Ureter (tissue), 1 donor: ENCODE measurements at regions not wholly inside any gene's neighbourhood (a gene's known extent, or its start where the extent isn't known, plus 50 kb on each side); places are given as distances from the start of the nearest gene placed in this dataset.

Experiments
- DNase-seq: peaks from one replicate; pipeline ENCODE4 v3.0.0-alpha.2; 2020; ENCODE audit warnings: low spot score
- donor health status: DM: yes; HTN: yes; CAD: no.

DNA sequence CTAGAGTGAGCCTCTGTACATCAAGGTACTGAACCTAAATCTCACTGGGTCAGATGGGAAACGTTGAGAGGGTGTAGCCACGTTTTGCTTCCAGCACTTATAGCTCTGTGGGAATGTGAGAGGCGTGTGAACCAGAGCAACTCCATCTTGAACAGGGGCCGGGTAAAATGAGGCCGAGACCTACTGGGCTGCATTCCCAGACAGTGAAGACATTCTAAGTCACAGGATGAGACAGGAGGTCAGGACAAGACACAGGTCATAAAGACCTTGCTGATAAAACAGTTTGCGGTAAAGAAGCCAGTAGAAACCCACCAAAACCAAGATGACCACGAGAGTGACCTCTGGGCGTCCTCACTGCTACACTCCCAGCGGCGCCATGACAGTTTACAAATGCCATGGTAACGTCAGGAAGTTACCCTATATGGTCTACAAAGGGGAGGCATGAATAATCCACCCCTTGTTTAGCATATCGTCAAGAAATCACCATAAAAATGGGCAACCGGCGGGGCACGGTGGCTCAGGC lies 63.4 kb upstream of the NCOR2 start:
- no peak for DNase-seq

DNA sequence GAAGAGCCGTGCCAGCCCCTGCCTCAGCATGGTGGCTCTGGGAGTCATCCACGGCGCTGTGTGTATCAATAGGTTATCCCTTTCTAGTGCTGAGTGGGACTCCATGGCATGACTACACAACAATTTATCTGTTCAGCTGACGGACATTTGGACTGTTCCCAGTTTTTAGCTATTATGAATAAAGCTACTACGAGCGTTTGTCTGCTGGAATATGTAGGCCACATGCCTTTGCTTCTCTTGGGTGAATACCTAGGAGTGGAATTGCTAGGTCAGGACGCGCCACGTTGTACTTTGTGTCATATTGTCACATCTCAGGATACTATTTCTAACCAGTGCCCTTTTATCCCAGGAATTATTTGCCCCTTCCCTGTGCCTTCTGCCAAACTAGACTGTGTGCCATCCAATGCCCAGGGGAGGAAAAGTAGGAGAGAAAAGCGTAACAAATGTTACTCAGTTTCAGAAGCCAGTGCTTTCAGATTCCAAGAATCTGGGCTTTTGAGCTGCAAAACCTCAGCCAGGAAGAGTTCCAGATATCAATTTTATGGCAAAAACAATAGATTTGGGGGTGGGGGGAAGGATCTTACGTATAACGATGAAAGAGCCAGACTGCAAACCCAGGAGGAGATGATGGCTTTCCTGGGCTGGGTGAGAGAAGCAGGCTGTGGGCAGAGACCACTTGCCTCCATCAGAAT lies 62.5 kb upstream of the NCOR2 start:
- no peak for DNase-seq

DNA sequence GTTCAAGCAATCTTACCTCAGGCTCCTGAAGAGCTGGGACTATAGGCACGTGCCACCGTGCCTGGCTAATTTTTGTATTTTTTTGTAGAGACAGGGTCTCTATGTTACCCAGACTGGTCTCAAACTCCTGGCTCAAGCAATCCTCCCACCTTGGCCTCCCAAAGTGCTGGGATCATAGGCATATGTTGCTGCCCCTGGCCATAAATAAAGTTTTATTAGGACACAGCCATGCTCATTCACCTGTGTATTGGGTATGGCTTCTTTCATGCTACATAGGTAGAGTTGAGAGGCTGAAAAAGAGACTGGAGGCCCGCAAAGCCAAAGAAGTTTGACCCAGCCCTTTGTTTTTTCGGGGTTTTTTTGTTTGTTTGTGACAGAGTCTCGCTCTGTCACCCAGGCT lies 61.7 kb upstream of the NCOR2 start:
- DNase-seq: no peak

DNA sequence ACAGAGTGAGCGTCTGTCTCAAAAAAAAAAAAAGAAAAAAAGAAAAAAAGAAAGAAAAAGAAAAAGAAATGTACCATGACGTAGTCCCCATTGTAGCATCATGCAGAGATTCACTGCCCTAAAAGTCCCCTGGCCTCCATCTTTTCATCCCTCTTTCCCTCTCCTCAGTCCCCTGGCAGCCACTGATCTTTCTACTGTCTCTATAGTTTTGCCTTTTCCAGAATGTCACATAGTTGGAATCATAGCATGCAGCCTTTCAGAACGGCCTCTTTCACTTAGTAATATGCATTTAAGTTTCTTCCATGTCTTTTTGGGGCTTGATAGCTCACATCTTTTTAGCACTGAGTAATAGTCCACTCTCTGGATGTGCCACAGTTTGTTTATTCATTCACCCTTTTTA lies 60.5 kb upstream of the NCOR2 start:
- no peak for DNase-seq

DNA sequence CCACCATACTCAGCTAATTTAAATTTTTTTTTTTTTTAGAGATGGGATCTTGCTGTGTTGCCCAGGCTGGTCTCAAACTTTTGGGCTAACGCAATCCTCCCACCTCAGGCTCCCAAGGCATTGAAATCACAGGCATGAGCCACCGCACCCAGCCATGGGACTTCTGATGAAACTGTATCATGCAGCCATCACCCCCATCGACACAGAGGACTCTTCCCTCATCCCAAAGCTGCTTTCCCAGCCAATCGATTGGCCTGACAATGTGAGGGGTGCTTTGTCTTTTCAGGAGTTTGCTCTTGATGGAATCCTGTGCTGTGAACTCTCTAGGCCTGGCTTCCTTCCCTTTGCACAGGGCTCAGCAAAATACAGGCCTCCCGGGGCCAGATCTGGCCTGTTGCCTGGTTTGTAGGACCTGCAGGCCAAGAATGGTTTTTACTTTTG lies 59.6 kb upstream of the NCOR2 start:
- DNase-seq: peak; percentile 67

DNA sequence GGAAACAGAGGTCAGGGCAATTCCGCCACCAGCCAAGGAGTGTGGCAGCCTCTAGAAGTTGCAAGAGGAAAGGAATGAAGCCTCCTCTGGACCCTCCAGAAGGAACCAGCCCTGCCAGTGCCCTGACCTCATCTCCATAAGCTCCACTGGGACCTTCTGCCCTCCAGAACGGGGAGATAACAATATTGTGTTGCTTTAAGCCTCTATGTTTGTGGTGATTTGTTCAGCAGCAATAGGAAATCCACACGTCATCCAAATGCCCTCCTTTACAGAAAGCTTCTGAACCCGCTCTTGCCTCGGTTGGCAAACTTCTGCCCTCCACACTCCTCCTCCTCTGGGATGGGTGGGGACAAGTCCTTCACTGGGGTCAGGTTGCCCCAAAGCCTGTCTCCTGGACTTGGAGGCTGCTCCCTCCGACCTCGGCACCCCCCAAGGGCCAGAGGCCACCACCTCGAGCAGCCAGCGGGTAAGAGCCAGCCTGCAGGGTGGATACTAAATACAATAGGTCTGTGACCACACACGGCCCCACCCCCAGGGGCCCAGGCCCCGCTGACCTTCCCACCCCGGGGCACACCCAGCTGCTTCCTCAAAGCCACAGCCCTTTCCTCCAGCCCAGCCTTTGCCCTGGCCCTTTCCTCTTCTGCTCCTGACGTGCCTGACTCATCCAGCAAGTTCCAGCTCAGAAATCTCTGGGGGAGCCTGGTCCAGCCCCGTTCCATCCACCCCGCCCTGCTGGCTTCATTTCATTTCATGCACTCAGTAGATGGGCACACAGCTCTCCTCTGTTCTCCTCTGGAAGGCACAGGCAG lies 58.7 kb upstream of the NCOR2 start:
- DNase-seq: peak; percentile 86

DNA sequence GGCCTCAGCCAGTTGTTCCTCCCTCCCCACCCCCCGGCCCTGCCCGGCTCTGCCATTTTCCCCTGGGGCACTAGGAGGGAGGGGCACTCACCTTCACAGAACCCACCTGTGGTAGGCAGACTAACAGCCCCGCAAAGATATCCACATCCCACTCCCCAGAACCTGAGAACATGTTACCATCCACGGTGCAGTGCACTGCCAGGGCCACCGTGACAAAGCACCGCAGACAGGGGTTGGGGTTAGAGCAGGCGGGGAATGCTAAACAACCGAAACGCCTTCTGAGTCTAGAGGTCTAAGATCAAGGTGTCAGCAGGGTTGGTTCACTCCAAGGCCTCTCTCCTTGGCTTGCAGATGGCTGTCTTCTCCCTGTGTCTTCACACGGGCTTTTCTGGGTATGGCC lies 57.4 kb upstream of the NCOR2 start:
- DNase-seq: no peak

DNA sequence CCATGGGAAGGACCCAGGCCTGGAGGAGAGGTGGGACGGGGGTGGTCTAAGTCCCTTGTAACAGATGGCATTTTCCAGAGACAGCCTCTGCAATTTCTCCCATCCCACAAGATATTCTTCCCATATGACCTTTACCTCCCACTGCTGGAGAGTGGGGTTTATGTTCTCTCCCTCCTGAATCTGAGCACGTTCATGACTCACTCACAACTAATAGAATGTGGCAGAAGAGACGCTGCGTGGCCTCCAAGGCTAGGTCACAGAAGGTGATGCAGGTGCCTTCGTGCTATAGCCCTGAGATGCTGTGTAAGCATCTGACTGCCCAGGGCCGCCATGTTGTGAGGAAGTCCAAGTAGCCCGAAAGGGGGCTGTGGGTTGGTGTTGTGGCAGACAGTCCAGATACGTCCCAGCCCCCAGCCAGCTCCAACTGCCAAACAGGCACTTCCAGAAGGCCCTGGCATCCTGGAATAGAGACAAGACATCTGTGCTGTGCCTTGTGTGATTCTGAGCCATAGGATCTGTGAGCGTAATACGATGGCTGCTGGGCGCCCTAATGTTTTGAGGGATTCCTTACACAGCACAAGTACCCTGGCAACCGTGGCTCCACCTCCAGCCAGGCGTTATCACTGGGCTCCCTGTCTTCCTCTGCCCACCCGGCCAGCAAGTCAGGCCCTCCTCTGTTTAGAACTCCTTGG lies 56.1 kb upstream of the NCOR2 start:
- DNase-seq: no peak

DNA sequence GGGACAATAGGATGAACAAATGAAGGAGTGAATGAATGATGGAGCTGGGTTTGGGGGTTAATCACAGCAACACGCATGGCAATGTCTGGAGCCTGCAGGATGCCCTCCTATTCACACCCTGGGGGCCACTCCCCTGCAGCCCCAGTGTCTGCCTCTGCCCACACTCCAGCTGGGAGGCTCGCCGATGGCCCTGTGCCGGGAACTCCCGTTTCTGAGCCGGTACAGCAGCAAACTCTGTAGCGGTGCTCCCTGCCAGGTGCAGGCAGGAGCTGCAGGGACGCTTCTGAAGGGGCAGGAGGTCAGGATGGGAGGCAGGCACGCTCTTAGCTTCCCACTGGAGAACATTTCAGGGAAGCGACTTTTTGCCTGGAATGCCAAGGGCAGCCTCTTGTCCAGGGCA lies 55.4 kb upstream of the NCOR2 start:
- DNase-seq: no peak

DNA sequence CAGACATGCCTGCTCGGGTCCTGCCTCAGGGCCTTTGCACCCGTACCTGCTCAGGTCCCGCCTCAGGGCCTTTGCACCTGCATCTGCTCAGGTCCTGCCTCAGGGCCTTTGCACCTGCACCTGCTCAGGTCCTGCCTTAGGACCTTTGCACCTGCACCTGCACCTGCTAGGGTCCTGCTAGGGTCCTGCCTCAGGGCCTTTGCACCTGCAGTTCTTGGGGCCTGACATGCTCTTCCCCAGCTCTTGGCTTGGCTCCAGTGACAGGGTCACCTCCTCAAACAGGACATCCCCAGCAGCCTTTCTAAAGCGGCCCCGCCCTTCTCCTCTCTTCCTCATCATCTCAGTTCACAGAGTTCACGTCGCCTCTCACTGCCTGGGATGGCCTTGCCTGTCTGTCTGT lies 54.9 kb upstream of the NCOR2 start:
- no peak for DNase-seq

DNA sequence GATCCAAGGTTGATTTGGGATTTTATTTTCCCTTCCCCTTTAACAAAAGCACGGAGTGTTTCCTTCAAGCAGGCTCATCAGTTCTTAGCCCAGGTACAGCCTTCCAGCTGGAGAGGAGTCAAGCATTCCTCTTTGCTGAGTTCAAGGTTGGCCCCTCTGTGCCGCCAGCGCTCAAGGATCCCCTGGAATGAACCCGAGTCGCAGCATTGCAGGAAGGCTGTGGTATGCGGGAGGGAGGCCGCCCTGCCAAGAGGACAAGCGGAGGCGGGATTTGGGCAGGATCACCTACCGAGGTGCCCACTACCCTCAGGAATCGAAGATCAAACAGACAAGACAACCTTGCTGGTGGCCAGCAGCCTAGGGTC lies 53.9 kb upstream of the NCOR2 start:
- peak; percentile 77 for DNase-seq

DNA sequence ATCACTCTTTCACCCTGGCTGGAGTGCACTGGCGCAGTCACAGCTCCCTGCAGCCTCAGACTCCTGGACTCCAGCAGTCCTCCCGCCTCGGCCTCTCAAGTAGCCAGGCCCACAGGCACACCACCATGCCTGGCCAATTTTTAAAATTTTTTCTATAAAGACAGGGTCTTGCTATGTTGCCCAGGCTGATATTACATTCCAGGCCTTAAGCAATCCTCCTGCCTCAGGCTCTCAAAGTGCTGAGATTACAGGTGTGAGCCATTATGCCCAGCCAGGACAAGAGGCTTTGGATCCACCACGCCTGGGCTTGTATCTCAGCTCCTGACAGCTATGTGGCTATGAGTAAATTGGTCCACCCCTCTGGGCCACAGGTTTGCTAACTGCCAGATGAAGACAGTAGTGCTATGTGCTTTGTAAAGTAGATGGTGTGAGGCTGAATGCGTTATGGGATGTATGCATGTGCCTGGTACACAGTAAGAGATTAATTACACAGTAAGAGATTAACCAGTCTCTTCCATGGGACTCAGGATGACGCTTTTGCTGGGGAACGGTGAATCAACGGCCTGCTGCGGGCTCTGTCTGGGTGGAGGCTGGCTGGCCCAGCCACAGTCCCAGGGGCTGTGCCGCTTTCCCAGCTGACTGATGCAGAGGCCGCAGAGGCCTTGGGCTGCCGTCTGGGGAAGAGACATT lies 53.3 kb upstream of the NCOR2 start:
- DNase-seq: no peak

DNA sequence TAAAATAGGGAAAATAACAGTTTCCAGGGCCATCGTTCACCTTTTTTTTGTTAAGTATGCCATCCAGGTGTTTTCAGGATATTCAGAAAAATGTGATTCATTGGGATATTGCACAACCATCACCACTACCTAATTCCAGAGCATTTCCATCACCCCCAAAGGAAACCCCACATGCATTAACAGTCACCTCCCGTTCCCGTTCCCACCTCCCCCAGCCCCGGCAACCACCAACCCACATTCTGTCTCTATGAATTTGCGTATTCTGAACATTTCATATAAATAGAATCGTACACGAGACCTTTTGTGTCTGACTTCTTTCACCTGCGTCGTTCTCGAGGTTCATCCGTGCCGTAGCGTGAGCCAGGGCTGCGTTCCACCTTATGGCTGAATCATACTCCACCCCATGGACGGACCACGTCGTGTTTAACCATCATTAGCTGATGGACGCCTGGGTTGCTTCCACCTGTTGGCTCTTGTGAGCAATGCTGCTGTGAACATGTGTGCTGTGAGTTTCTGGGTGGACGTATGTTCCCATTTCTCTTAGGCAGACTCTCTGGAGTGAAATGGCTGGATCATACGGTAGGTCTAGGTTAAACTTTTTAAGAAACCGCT lies 51.0 kb upstream of the NCOR2 start:
- DNase-seq: no peak

DNA sequence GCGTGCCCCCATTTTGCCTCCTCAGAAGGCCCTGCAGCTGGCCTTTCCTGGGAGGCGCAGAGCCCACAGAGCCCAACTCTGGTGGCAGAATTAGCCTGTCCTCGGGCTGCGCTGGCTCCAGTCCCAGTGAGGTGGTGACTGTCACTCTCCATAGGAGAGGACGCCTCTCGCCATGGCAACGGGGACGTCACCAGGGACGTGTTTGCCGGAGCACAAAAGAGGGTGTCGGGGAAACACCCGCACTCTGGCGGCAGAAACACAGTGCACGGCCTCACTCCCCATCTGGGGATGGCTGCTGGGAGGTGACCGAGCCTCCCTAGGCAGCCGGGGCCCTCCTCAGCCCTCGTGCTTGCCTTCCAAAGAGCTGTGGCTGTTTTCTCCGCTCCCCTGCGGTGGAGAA lies 50.2 kb upstream of the NCOR2 start:
- DNase-seq: no peak
